22Rv1 (cell line): ENCODE measurements at regions not wholly inside any gene's neighbourhood (a gene's known extent, or its start where the extent isn't known, plus 50 kb on each side); places are given as distances from the start of the nearest gene placed in this dataset.

Experiments
- CTCF ChIP-seq: fragments of 450-650 bp; IDR thresholded peaks from 2 replicates; pipeline ENCODE4 v1.5.1; 2017; ENCODE audit warnings: mild to moderate bottlenecking
- ZFX ChIP-seq: fragments of 450-650 bp; IDR thresholded peaks from 2 replicates; pipeline ENCODE4 v1.6.1; 2017; ENCODE audit warnings: antibody characterized with exemption, borderline replicate concordance

GRCh38 chr5:40360685-40361084 is 319.0 kb upstream of the PTGER4 start:
- TF ChIP-seq CTCF (no peak), ZFX (no peak)
